PFSK-1 (cell line): ENCODE measurements at regions not wholly inside any gene's neighbourhood (a gene's known extent, or its start where the extent isn't known, plus 50 kb on each side); places are given as distances from the start of the nearest gene placed in this dataset.

Source experiments
- FOXP2 ChIP-seq: optimal IDR thresholded peaks from 2 replicates; pipeline ENCODE3; 2011; ENCODE audit warnings: borderline replicate concordance, control low read depth, inconsistent platforms; ENCODE audit not compliant: insufficient read depth; ENCODE audit errors: extremely low read length, extremely low read depth
- POLR2AphosphoS5 ChIP-seq: IDR thresholded peaks from 2 replicates; pipeline ENCODE4 v1.6.1; 2012; ENCODE audit warnings: low read depth, mild to moderate bottlenecking, control low read depth, low read length, moderate library complexity
- REST ChIP-seq, 2 experiments: IDR thresholded peaks; 2 replicates each; pipeline versions ENCODE4 v1.6.1 to v1.8.0; 2011 to 2012; ENCODE audit warnings: low read depth in 2 of 2, low read length in 2 of 2, control low read depth in 1 of 2, inconsistent platforms in 1 of 2, mild to moderate bottlenecking in 1 of 2, moderate library complexity in 1 of 2; ENCODE audit not compliant: insufficient read depth in 1 of 2
- SIN3A ChIP-seq: IDR thresholded peaks from 2 replicates; pipeline ENCODE4 v1.6.1; 2012; ENCODE audit warnings: mild to moderate bottlenecking, low read length, moderate library complexity, borderline replicate concordance; ENCODE audit not compliant: insufficient read depth
- TAF1 ChIP-seq: IDR thresholded peaks from 2 replicates; pipeline ENCODE4 v1.6.1; 2012; ENCODE audit warnings: low read length, control low read depth, borderline replicate concordance; ENCODE audit not compliant: insufficient read depth

GRCh38 chr6:148081076-148081475, 261.6 kb upstream of the SASH1 start:
- TF ChIP-seq POLR2AphosphoS5 (no peak), FOXP2 (no peak), TAF1 (no peak), REST (IDR thresholded peaks at IDR 0.05; ENCODE audit: insufficient read depth in 1 of 2, low read depth in 2 of 2, low read length in 2 of 2) (no peak), SIN3A (no peak)

GRCh38 chr6:148082044-148082443, 260.6 kb upstream of the SASH1 start:
- TF ChIP-seq POLR2AphosphoS5 (no peak), REST (IDR thresholded peaks at IDR 0.05; ENCODE audit: insufficient read depth in 1 of 2, low read depth in 2 of 2, low read length in 2 of 2) (no peak), SIN3A (no peak), TAF1 (no peak), FOXP2 (no peak)

- TF ChIP-seq FOXP2 (no peak), TAF1 (no peak), POLR2AphosphoS5 (no peak), SIN3A (no peak), REST (IDR thresholded peaks at IDR 0.05; ENCODE audit: insufficient read depth in 1 of 2, low read depth in 2 of 2, low read length in 2 of 2) (no peak)
These were observed 259.9 kb upstream of the SASH1 start for GRCh38 chr6:148082696-148083095.

- TF ChIP-seq TAF1 (no peak), REST (IDR thresholded peaks at IDR 0.05; ENCODE audit: insufficient read depth in 1 of 2, low read depth in 2 of 2, low read length in 2 of 2) (no peak), POLR2AphosphoS5 (no peak), SIN3A (no peak), FOXP2 (no peak)
These were observed 256.9 kb upstream of the SASH1 start for GRCh38 chr6:148085631-148086331.

GRCh38 chr6:148086386-148086785, 256.3 kb upstream of the SASH1 start:
- TF ChIP-seq POLR2AphosphoS5 = no peak
- TF ChIP-seq FOXP2 = no peak
- TF ChIP-seq TAF1 = no peak
- no peak for TF ChIP-seq SIN3A
- no peak for TF ChIP-seq REST (IDR thresholded peaks at IDR 0.05; ENCODE audit: insufficient read depth in 1 of 2, low read depth in 2 of 2, low read length in 2 of 2)
